ENCODE measurements at regions not wholly inside any gene's neighbourhood (a gene's known extent, or its start where the extent isn't known, plus 50 kb on each side); places are given as distances from the start of the nearest gene placed in this dataset.
"Not testable (repeated sequence)": the region's sequence is repeated elsewhere in the genome, so short reads cannot be mapped to it uniquely, and the experiment has no call there.

GRCh38 chr12:31162896-31163560, 89.4 kb downstream of the DDX11 start:
- not testable (repeated sequence) for DNase-seq

GRCh38 chr12:31174293-31174692, 100.6 kb downstream of the DDX11 start:
- DNase-seq: not testable (repeated sequence)

- DNase-seq: not testable (repeated sequence)
Observed at GRCh38 chr12:31177514-31177913, 103.9 kb downstream of the DDX11 start.

- DNase-seq: not testable (repeated sequence)
Observed at GRCh38 chr12:31178875-31179274, 105.2 kb downstream of the DDX11 start.

- DNase-seq: not testable (repeated sequence)
Observed at GRCh38 chr12:31179627-31180237, 106.1 kb downstream of the DDX11 start.

GRCh38 chr12:31182571-31182970, 108.9 kb downstream of the DDX11 start:
- not testable (repeated sequence) for DNase-seq

GRCh38 chr12:31183107-31183506, 109.4 kb downstream of the DDX11 start:
- DNase-seq: not testable (repeated sequence)

GRCh38 chr12:31183899-31184298, 110.2 kb downstream of the DDX11 start:
- not testable (repeated sequence) for DNase-seq

GRCh38 chr12:31184667-31185066, 111.0 kb downstream of the DDX11 start:
- not testable (repeated sequence) for DNase-seq

GRCh38 chr12:31192689-31193088, 119.0 kb downstream of the DDX11 start:
- DNase-seq: not testable (repeated sequence)

GRCh38 chr12:31195620-31196019, 122.0 kb downstream of the DDX11 start:
- not testable (repeated sequence) for DNase-seq

- DNase-seq: not testable (repeated sequence)
Observed at GRCh38 chr12:31199476-31199875, 125.8 kb downstream of the DDX11 start.

- no peak for DNase-seq
Observed at GRCh38 chr12:31201382-31201781, 124.6 kb downstream of the SINHCAF start.

GRCh38 chr12:31203261-31203660, 122.7 kb downstream of the SINHCAF start:
- no peak for DNase-seq

- DNase-seq: no peak
Observed at GRCh38 chr12:31205054-31205453, 120.9 kb downstream of the SINHCAF start.

GRCh38 chr12:31206038-31206670, 119.8 kb downstream of the SINHCAF start:
- DNase-seq: no peak

- DNase-seq: no peak
Observed at GRCh38 chr12:31207799-31208465, 118.0 kb downstream of the SINHCAF start.

GRCh38 chr12:31210104-31210503, 115.8 kb downstream of the SINHCAF start:
- DNase-seq: no peak

- no peak for DNase-seq
Observed at GRCh38 chr12:31210541-31210940, 115.4 kb downstream of the SINHCAF start.

- DNase-seq: no peak
Observed at GRCh38 chr12:31214626-31215517, 111.1 kb downstream of the SINHCAF start.
